RPMI7951 (cell line): ENCODE measurements at regions not wholly inside any gene's neighbourhood (a gene's known extent, or its start where the extent isn't known, plus 50 kb on each side); places are given as distances from the start of the nearest gene placed in this dataset.
"Not testable (repeated sequence)": the region's sequence is repeated elsewhere in the genome, so short reads cannot be mapped to it uniquely, and the experiment has no call there.

ENCODE experiments used
- DNase-seq: peaks from one replicate; pipeline ENCODE4 v3.0.0-alpha.2; 2012; ENCODE audit warnings: low read depth

GRCh38 chr10:90250784-90251183, 549.4 kb downstream of the KIF20B start:
- DNase-seq = not testable (repeated sequence)

DNA sequence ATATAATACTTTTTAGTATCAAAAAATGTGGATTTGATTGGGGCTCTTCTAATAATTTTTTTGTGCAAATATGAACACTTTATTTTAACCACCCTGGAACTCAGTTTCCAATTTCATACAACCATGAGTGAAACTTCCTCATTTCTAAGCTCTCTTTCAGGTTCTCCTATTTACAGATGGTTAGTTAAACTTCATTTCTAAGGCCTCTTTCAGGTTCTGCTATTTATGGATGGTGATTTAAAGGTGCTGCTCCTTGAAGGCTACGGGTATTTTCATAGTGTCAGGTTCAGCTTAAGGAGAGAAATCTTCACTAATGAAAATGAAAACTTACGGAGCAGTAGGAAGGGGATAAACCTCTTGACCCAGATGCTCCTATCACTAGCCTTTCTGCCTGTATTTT, 568.3 kb downstream of the KIF20B start:
- DNase-seq = no peak

- peak; percentile 68 for DNase-seq
Observed at GRCh38 chr10:90274721-90275468, 573.5 kb downstream of the KIF20B start.

GRCh38 chr10:90276894-90277475, 575.6 kb downstream of the KIF20B start:
- peak; percentile 46 for DNase-seq

- no peak for DNase-seq
Observed at GRCh38 chr10:90286406-90286805, 571.4 kb downstream of the HTR7 start.

- no peak for DNase-seq
Observed at GRCh38 chr10:90286941-90287340, 570.9 kb downstream of the HTR7 start.

DNA sequence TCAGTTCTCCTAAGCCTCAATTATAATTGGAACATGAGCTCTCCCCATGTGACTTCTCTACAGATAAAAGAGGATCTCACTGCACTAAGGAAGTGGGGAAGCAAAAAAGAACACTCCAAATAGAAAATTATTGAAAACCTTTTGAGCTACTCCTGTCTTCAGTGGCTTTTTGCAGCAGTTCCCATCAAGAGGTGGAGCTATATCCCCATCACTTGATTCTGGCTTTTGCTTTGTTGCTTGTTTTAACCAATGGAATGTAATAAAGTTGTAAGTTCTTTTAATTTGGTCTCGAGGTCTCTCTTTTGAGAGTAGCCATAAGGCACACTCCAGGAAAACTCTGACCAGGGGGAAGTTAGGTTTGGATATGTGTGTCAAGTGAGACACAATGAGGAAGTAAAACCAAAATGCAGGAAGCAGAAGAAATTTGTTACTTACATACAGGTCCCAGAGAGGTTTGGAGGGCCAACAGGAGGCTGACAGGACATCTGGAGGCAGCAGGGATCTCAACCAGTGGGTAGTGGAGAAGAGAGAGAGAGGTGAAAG, 569.4 kb downstream of the HTR7 start:
- peak; percentile 53 for DNase-seq

DNA sequence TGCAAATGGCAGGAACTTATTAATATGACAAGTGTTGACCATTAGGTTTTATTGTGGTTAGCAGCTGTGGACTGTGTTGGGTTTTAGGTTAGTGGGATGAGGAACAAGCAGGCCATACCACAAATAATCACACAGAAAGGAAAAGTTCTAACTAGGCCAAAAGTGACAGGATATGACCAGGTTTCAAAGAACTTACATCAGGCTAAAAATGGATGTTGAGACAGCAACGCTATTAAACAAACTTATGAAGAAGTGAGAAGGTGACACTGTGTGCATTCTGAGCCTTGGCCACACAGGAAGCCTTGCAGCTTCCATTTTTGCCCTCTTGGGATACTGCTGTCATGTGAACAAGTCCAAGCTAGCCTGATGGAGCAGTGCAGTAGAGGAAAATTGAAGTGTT, 568.8 kb downstream of the HTR7 start:
- DNase-seq = peak; percentile 72

- DNase-seq = no peak
Observed at GRCh38 chr10:90293616-90294015, 564.2 kb downstream of the HTR7 start.

DNA sequence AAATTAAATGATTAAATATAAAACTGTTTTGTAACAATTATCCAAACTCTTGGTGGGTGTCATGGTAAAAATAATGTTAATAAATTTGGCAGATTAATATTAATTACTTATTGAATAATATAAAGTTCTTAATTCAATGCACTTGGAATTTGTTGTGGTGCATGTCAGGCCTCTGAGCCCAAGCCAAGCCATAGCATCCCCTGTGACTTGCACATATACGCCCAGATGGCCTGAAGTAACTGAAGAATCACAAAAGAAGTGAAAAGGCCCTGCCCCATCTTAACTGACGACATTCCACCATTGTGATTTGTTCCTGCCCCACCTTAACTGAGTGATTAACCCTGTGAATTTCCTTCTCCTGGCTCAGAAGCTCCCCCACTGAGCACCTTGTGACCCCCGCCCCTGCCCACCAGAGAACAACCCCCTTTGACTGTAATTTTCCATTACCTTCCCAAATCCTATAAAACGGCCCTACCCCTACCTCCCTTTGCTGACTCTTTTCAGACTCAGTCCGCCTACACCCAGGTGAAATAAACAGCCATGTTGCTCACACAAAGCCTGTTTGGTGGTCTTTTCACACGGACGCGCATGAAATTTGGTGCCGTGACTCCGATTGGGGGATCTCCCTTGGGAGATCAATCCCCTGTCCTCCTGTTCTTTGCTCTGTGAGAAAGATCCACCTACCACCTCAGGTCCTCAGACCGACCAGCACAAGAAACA, 562.9 kb downstream of the HTR7 start:
- DNase-seq = peak; percentile 69

- not testable (repeated sequence) for DNase-seq
Observed at GRCh38 chr10:90302031-90302430, 555.8 kb downstream of the HTR7 start.

- DNase-seq = peak; percentile 51
Observed at GRCh38 chr10:90302758-90303481, 554.9 kb downstream of the HTR7 start.

DNA sequence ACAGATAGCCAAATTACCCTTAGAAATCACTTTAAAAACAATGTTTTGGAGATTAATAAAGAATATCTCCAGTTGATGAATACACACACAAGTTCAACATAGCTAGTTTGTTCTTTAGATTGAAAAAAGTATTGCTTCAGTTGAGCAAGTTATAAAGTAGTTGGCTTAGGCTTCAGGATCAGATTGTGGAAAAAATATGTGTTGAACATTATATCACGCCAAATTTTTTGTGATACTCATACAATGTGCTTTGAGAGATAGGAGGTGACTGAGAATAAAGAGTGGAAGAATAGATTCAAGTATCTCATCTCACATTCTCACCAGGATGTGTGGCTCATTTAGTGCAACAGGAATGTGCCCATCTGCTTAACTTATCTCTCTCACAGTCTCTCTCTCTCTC, 553.3 kb downstream of the HTR7 start:
- DNase-seq = no peak

DNA sequence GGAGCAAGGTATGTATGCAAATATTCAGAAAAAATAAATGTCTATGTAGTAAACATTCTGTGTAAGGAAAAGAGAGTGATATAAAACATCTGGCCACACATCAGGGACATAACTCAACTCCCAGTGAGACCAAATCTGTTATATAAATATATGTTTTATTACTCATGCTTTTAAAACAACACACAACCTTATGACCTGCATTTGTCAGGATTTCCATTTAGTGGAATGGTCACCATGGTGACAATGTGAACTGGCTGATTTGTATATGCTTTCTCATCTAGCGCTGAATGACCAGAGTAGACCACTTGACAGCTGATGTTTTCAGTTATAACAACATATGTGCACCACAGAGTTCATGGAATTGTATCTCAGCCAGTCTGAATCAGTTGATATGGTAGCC, 551.7 kb downstream of the HTR7 start:
- DNase-seq = peak; percentile 92

DNA sequence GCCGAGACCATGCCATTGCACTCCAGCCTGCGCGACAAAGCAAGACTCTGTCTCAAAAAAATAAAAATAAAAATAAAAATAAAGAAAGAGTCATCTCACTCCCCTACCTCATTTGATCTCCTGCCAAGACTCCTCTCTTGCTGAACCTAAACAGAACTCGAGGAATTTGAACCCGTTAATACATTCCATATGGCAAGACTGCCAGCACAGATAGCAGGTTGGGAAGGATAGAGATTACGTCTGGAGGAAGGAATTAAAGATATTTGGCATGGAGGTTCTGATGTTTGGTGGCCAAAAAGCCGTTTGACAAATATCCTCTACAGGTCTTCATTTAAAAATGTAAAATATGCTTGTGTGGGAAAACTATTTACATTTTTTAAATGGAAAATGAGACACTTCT, 549.6 kb downstream of the HTR7 start:
- DNase-seq = peak; percentile 83

- peak; percentile 62 for DNase-seq
Observed at GRCh38 chr10:90313576-90314325, 544.1 kb downstream of the HTR7 start.

GRCh38 chr10:90314718-90315117, 543.1 kb downstream of the HTR7 start:
- DNase-seq = peak; percentile 35

- no peak for DNase-seq
Observed at GRCh38 chr10:90317172-90317571, 540.7 kb downstream of the HTR7 start.

GRCh38 chr10:90318659-90319058, 539.2 kb downstream of the HTR7 start:
- no peak for DNase-seq

GRCh38 chr10:90319188-90319914, 538.5 kb downstream of the HTR7 start:
- DNase-seq = peak; percentile 94
